GM03348 (cell line): ENCODE measurements at regions not wholly inside any gene's neighbourhood (a gene's known extent, or its start where the extent isn't known, plus 50 kb on each side); places are given as distances from the start of the nearest gene placed in this dataset.

Experiments
- DNase-seq: peaks from one replicate; pipeline ENCODE4 v3.0.0; 2012; ENCODE audit warnings: low spot score

DNA sequence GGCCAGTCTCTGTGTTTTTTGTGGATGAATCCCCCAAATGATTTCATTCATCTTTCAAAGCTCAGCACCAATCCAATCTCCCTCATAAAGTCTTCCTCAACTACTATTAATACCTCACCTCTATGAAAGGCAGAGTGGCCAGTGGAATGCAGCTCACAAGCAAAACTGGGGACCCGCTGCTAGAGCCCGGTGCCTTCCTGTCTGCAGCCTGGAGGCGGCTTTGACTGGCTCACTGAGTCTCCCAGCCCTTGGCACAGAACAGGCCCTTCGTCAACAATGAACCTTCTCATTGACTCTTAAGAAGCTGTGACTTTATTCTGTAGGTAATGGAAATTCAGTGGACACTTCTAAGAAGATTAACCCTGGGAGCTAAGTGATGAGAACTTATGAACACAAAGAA lies 86.8 kb upstream of the RAB4A start:
- no peak for DNase-seq

DNA sequence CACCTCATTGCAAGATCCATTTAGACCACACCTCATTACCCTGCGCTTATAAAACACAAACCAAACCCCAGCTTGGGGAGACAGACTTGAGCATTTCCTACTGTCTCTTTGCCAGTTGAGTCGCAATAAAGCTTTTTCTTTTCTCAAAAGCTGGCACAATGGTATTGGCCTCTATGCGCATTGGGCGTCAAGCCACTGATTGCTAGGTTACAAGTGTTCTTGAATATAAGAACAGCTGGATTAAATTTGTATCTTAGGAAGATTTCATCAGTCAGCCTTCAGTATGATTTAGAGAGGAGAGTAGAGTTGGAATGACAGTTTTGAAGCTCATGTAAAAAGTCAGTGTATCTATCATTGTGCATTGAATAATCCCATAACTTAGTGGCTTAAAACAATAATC lies 84.9 kb upstream of the RAB4A start:
- DNase-seq, result no peak

DNA sequence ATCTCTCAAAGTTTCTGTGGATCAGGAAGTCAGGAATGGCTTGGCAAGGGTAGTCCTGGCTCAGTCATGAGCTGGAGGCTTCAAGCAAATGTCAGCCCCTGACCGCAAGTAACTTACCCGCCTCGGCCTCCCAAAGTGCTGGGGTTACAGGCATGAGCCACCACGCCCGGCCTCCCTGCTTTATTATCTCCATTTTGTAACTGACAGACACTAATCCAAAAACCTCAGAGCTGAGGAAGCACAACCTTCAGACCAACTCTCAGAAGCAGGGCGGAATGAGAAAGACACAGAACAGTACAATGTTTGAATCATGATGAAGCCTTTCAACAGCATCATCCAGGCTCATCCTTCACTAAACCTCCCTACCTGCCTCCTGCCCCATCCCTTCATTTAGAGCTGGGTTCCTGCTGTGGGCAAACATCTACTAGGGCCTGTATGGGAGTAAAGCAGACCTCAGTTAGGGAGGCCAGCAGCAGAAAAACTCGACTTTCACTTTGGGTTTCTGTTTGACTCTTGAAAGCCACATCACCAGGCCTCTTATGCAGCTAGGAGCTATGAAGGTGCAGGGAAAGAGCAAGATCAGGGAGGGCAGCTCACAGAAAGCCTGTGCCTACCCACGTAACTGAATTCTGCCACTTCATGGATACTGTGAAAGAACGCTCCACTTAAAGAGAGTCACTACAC lies 84.4 kb upstream of the RAB4A start:
- no peak for DNase-seq

DNA sequence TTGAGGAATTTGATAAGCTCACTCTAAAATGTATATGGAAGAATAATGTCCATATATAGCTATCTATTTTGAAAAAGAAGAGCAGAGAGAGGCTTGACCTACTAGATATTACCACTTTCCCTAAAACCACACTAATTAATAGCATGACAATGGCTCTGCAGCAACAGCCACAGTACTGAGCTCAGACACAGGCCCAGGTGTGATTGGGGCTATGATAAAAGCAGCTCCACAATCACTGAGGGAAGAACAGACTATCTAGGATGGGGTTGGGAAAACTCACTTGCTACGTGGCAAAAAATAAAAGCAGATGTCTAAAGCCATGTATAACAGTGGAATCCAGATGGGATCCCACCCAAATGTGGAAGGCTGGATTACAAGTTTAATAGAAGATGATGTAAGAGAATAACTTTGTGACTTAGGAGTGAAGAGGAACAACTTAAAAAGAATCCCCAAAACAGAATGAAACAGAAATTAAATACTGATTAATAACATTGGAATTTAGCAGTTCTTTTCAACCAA lies 80.8 kb upstream of the RAB4A start:
- DNase-seq, result peak; percentile 28

DNA sequence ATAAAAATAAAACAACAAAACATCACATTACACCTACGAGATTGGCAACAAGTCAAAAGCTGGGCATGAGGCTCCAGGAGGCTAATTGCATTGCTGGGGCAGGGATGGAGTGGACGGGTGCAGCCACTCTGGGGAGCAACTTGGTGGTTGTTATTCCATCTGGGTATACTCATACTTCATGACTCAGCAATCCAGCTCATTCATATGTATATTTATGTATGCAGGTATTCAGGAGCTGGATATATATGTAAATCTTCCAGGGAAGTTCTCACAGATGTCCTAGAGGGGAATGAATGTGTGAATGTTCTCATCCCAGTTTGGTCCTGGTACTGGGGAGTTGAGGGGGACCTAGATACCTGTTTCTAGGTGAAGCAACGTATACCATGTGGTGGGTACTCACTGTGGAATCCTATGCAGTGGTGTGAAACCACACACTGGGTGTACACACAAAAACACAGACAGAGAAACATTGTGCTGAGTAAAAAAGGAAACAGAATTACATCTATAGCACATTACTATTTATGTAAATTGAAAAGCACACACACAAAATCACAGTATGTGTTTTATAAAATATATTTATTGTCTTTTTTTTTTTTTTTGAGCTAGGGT lies 79.7 kb upstream of the RAB4A start:
- DNase-seq, result no peak

DNA sequence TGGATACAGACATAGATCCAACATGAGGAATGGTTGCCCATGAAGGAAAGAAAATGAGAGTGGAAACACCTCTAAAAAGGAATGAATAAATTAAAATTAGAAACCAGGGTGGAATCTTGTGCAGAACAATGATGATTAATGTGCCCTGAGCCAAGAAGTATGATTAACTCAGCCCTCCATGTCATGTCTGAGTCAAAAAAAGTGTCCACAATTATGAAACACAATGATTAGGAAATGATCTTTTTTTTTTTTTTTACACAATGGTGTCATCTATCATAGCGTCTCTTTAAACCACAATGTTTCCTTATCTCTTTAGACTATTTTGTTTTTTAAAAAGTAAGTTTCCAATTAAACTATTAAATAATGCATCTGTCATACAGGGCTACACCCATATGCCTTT lies 78.9 kb upstream of the RAB4A start:
- DNase-seq, result peak; percentile 67

DNA sequence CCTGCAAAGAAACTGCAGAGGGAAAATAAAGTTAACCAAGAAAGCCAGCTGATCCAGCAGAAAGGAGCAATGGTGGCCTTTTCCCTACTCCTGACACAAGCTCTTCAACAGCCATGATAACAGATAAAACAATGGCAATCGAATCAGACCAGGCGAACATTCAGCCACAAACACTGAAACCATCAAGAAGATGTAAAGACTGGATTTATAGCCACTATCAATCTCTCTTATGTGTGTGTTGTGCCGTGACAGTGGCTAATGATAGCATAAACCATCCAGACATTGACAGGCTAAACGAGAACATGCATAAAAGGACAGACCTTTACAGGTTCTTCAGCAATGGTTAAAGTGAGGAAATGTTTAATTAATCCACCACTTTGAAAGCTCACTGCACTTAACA lies 78.1 kb upstream of the RAB4A start:
- no peak for DNase-seq

DNA sequence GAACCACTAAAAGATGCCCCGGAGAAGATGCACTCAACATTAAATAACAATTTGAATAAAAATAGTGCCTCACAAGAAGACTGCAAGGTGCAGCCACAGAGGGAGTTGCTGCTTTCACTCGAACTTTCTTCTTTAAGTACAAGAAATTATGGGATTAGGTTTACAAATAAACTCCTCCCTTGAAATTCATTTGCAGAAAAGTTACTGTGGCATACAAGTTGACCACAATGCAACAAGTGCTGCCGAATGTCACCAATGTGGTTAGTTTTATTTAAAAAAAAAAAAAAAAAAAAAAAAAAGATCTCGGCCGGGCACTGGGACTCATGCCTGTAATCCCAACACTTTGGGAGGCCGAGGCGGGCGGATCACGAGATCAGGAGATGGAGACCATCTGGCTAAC lies 76.8 kb upstream of the RAB4A start:
- no peak for DNase-seq

DNA sequence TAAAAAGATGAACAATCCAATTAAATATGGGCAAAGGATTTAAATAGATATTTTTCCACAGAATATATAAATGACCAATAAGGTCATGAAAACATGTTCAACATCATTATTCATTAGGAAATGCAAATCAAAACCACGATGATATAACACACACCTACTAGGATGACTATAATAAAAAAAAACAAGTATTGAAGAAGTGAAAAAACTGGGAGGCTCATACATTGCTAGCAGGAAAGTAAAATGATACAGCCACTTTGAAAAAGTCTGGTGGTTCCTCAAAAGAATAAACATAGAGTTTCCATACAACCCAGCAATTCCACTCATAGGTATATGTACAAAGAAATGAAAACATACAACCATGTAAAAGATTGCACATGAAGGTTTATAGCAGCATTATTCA lies 75.7 kb upstream of the RAB4A start:
- DNase-seq, result no peak

DNA sequence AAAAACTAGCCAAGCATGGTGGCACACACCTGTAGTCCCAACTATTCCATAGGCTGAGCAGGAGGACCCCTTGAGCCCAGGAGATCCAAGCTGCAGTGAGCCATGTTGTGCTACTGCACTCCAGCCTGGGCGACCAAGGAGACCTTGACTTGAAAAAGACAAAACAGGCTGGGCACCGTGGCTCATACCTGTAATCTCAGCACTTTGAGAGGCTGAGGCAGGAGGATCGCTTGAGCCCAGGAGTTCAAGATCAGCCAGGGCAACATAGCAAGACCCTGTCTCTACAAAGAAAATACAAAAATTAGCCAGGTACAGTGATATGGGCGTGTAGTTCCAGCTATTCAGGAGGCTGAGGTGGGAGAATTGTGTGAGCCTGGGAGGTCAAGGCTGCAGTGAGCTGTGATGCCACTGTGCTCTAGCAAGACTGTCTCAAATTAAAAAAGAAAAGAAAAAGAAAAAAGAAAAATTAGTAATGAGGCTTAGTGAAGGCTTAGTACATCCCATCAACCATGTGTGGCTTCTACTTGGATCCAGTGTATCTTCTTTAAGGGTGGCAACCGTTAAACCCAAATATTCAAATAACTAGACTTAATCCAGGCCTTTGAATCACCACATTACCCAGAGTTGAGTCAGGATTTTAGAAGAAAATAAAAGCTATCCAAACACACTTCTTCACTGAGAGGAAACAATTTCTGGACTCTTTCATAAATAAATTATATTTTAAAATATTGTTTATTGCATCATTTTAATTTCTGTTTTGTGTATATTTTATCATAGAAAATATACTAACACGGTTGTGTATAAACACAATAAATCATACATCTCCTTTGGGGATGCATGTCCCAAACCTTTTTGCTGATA lies 74.3 kb upstream of the RAB4A start:
- peak; percentile 68 for DNase-seq

DNA sequence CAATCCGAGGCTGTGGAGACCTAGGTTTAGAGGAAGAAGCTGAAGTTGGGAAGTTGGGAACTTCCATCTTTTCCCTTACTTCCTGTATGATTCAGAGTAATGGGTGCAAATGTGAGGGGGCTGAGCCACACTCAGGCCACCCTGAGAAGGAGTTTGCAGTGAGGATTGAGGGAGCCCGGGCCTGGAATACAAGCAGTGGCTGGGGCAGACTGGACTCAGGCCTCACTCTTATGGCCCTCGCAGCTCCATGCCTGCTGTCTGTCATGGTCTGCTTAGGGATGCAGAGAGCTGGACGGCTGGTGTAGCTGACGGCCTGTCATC lies 73.7 kb upstream of the RAB4A start:
- no peak for DNase-seq

DNA sequence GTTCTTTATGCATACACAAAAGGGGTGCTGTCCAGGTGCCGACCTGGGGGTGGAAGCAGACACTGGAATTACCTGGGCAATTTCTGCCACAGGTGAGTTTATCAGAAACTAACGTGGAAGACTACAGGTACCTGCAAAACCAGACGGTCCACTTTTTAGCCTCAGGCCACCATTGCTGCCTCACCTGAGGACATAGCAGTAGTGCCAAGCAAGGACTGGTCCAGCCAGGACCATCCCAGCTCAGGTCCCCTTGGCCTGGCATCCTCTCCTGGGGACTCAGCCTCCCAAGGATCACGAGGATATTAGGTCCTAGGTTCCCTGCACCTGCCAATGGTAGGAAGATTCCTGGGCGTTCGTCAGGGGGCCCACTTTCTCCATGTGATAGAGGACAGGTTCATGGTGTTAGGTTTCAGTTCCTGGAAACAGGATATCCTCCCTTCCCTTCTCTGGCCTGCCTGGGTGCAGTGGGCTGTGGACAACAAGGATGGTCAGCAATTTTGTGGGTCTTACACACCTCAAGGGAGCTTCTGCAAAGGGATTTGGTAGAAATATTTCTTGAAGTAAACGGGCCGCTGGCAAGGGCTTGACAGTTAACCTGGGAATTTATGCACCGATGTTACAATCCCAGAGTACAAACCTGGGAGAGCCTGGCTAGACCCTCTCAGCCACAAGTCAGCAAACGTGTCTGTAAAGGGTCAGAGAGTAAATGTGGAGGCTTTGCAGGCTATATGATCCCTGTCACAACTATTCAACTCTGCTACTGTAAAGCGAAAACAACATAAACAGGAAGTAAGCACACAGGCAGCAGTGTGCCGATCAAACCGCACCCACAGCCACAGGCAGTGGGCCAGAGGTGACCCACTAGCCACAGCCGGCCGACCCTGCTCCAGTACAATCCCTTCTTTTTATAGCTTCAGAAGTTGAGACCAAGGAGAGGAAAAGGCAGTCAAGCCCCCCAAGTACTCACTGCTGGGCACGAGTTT lies 71.4 kb upstream of the RAB4A start:
- DNase-seq, result no peak

DNA sequence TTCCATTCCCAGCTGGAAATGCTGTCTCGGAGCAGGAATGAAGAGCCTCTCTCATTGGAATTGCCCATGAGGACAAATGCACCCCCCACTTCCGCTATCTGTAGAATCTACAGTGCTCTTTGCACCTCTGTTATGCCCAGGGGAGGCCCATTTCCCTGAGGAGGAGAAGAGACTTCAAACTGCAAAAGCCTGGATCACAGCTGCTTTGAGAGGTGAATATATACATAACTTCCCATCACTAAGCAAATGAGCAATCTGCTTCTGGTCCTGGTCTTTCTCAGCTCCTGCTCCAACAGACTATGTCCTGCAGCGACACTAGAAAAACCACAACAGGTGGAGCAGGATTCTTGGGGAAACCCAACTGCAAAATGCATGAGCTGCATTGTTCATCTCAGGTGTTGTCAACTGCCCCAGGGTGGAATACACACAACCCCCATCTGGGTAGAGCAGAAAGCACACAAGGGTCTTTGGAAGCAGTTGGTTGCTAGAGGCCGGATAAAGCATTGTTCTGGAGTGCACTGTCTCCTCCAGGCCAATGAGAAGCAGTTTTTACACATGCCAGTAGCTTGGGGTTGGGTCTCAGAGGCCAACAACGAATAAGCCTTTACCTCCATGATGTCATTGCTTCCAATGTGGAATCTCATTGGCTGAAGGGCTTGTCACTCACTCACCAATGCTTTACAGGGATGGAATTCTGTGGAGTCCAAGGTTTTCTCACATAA lies 67.7 kb upstream of the RAB4A start:
- DNase-seq, result peak; percentile 33

DNA sequence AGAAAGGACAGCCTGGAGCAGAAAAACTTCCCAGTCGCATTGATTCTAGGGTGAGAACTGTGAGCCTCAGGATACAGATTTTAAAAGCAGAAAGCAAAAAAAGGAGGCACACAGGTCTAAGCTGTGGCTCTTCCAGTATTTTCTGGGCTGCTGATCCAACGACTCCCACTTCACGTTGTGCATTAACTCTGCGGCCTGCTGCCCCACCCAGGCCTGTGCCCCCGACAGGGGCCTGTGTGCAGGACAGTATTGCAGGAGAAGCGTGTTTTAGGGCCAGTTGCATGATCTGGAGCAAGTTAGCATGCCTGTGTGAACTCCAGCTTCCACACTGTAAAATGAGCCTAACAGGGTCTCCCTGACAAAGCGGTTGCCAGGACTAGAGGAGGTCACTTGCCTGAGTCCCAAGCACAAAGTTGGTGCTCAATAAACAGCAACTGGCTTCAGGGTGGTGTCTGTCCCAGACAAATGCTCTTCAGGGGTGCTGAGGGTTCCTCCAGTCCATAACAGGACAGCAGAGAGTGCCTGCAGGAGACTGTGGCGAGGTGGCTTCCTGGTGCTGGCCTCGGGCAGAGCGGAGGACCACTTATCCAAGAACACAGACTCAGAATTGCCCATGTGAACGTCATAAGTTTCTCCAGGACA lies 66.8 kb upstream of the RAB4A start:
- DNase-seq, result no peak

DNA sequence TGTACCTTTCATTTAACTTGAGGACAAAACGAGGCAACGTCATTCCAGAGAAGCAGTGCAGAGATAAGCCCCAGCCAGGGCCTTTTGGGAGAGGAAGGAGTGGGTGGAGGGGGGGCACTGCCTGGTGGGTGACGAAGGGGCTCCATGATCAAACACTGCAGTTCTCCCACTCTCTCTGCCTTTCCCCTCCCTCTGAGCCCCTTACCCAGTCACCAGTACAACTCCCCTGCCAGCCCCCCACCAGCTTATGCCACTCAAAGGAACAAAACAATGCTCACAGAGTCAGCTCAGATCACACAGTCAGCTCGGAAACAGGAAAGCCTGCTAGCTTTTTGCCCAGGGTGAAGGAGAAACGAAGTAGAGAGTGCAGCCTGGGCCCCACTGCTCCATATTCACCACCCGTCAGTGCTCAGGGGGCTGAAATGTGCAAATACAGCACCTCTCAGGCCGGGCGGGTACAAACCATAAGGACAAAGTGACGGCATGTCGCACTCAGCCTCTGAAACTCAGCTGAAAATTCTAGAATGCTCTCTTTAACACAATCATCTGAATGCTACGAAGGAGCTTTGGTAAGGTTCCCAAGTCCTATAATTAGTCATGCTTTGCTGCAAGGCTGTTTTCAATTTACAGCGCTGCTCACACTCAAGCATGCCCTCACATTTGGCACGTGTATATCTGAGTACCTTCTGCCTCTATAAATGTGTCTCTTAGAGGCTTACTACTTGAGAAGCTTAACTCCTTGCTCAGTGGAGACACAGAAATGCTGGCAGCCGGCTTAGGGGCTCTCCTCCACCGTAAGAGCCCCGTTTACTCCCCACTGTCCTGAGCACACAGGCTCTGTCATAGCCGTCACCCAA lies 65.8 kb upstream of the RAB4A start:
- DNase-seq, result peak; percentile 80

DNA sequence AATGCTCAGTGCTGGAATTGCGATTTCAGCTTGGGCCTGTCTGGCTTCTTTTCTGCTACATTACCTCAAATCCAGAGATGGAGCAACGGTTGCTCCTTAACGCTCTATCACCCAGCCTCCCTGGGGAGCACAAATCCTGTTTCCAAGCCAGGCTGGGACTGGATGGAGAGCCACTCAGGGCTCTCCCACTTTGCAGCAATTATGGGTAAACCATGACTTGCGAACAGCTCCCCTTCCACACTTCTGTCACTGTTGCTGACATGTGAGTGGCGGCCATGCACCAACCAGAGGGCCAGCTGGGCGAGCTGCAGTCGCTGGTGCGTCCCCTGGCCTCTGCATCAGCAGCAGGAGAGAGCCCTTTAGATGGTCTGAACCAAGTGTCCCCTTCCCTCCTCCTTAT lies 65.1 kb upstream of the RAB4A start:
- no peak for DNase-seq

DNA sequence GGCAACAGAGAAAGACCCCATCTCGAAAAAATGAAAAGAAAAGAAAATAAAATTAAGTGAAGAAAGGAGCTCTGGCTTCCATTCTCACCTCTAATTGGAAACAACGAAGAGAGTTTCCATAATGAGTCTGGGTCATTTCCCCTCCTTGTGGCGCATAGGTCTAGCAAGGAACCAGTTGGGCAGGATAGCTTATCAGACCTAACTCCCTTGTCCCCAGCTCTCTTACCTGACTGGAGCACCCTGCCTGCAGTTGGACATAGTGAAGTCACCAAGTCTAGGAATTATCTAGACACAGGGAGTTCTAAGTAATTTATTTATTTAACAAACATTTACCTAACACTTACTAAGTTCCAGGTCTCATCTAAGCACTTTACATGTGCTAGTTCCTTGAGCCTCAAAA lies 63.0 kb upstream of the RAB4A start:
- DNase-seq, result no peak

DNA sequence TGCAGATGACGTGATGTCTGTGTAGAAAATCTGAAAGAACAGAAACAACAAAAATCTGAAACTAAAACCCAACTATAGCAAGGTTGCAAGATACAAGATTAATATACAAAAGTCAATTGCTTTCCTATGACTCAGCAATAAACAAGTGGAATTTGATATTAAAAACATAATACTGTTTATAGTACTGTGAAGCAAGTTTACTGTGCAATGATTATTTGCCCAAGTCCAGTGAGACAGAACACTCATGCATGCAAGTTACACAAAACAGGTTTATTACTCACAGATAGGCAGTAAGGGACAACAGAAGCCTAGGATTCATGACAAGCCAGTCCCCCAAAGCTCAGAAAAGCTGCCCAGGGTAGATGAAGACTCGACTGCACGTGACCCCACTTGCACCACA lies 62.4 kb upstream of the RAB4A start:
- DNase-seq, result no peak

DNA sequence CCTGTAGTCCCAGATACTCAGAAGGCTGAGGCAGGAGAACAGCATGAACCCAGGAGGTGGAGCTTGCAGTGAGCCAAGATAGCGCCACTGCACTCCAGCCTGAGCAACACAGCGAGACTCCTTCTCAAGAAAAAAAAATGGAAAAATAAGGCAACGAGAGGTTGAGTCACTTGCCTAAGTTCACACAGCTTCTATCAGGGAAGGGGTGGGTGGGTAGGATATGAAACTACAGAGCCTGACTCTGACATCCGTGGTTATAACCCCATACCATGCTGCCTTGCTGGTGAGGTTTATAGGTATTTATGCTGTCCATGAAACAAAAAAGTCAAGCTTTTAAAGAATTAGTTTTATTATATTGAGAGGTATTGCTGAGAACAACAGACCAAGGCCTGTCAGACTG lies 61.5 kb upstream of the RAB4A start:
- no peak for DNase-seq

DNA sequence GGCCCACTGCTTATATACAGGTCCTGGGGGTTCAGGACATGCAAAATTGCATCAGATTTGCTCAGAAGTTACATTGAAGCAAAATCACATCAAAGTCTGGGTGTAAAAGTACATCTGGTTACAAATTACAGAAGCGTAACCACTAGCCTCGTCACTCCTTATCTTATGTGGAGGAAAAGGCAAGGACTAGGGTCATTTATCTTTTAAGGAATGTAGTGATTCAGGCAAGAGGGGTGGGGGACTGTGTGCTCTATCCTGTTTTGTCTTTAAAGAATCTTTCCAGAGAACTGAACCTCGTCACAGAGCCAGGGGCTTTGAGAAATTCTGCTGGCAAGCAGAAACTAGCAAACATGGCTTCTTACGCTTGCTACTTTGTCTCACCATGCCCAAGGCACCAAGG lies 61.1 kb upstream of the RAB4A start:
- no peak for DNase-seq
